GM23338 (cell line): ENCODE measurements at regions not wholly inside any gene's neighbourhood (a gene's known extent, or its start where the extent isn't known, plus 50 kb on each side); places are given as distances from the start of the nearest gene placed in this dataset.

Experiments
- ATAC-seq: fragments of 200-7000 bp; cut with Tn5 transposase; 3 replicates; pipeline ENCODE4 v1.9.1; 2020
- DNase-seq: peaks from one replicate; pipeline ENCODE4 v3.0.0-alpha.2; 2015; ENCODE audit warnings: low spot score
- H2AFZ ChIP-seq: fragments of 200-600 bp; sonication (generic); 2 replicates; pipeline ENCODE4 v1.8.0; 2016; ENCODE audit warnings: antibody characterized with exemption, mild to moderate bottlenecking, moderate library complexity
- H3F3A ChIP-seq: fragments of 200-600 bp; sonication (generic); replicated peaks from 2 replicates; pipeline ENCODE4 v1.8.0; 2017; ENCODE audit warnings: antibody characterized with exemption, mixed run types, low read depth
- H3K27ac ChIP-seq: fragments of 200-600 bp; sonication (generic); 2 replicates; pipeline ENCODE4 v1.6.1; 2016; ENCODE audit warnings: low read depth
- H3K27me3 ChIP-seq: fragments of 200-600 bp; sonication (generic); 2 replicates; pipeline ENCODE4 v1.8.0; 2016; ENCODE audit warnings: mild to moderate bottlenecking, mixed run types, moderate library complexity; ENCODE audit not compliant: insufficient read depth
- H3K36me3 ChIP-seq: fragments of 200-600 bp; sonication (generic); 2 replicates; pipeline ENCODE4 v1.8.0; 2016; ENCODE audit warnings: mild to moderate bottlenecking; ENCODE audit not compliant: insufficient read depth
- H3K4me1 ChIP-seq: fragments of 200-600 bp; sonication (generic); 2 replicates; pipeline ENCODE4 v1.8.0; 2016; ENCODE audit warnings: mild to moderate bottlenecking, moderate library complexity; ENCODE audit not compliant: insufficient read depth
- H3K4me2 ChIP-seq: fragments of 200-600 bp; sonication (generic); 2 replicates; pipeline ENCODE4 v1.7.1; 2017; ENCODE audit warnings: mixed run types
- H3K4me3 ChIP-seq: fragments of 200-600 bp; sonication (generic); 2 replicates; pipeline ENCODE4 v1.6.1; 2016; ENCODE audit warnings: mixed run types
- H3K79me2 ChIP-seq: fragments of 200-600 bp; sonication (generic); replicated peaks from 2 replicates; pipeline ENCODE4 v1.8.0; 2017; ENCODE audit warnings: mild to moderate bottlenecking; ENCODE audit not compliant: insufficient read depth
- H3K9me2 ChIP-seq: fragments of 200-600 bp; sonication (generic); 2 replicates; pipeline ENCODE4 v1.8.0; 2017; ENCODE audit not compliant: insufficient read depth
- H4K20me1 ChIP-seq: fragments of 200-600 bp; sonication (generic); replicated peaks from 2 replicates; pipeline ENCODE4 v1.8.0; 2017; ENCODE audit warnings: mild to moderate bottlenecking; ENCODE audit not compliant: insufficient read depth
- H3K27ac Mint-ChIP-seq: 2 replicates; pipeline ENCODE4 v1.8.0; 2020; ENCODE audit warnings: inconsistent platforms, mild to moderate bottlenecking, moderate library complexity, mixed read lengths
- H3K27me3 Mint-ChIP-seq: 3 replicates; pipeline ENCODE4 v1.8.0; 2022; ENCODE audit warnings: low read depth, mild to moderate bottlenecking, moderate library complexity, mixed read lengths, inconsistent platforms; ENCODE audit not compliant: insufficient read depth, poor library complexity
- H3K36me3 Mint-ChIP-seq: 3 replicates; pipeline ENCODE4 v1.8.0; 2021; ENCODE audit warnings: low read depth, mild to moderate bottlenecking, inconsistent platforms, moderate library complexity, mixed read lengths
- H3K4me1 Mint-ChIP-seq: 3 replicates; pipeline ENCODE4 v1.8.0; 2020; ENCODE audit warnings: mild to moderate bottlenecking, inconsistent platforms, mixed read lengths
- H3K4me3 Mint-ChIP-seq: 3 replicates; pipeline ENCODE4 v1.8.0; 2021; ENCODE audit warnings: moderate library complexity, mild to moderate bottlenecking, inconsistent platforms, mixed read lengths
- H3K9me3 Mint-ChIP-seq: 3 replicates; pipeline ENCODE4 v1.8.0; 2020; ENCODE audit warnings: moderate library complexity, mild to moderate bottlenecking, inconsistent platforms, mixed read lengths
- CREB1 ChIP-seq: fragments of 250-450 bp; sonication (Bioruptor Pico); IDR thresholded peaks from 2 replicates; pipeline ENCODE4 v1.5.0; 2020; ENCODE audit warnings: low read depth, mild to moderate bottlenecking, moderate library complexity
- CTCF ChIP-seq, 2 experiments: fragments of 200-600 bp in 1 of 2; sonication (generic) in 1 of 2; conservative IDR thresholded peaks; 2 replicates each; pipeline versions ENCODE4 v1.5.1 to v1.6.1; 2016 to 2017; ENCODE audit warnings: antibody characterized with exemption in 2 of 2, low read depth in 2 of 2, mild to moderate bottlenecking in 2 of 2, moderate library complexity in 1 of 2
- ETS1 ChIP-seq: IDR thresholded peaks from 2 replicates; pipeline ENCODE4 v1.6.1; 2016; ENCODE audit warnings: antibody characterized with exemption
- EZH2 ChIP-seq: fragments of 200-600 bp; sonication (generic); IDR thresholded peaks from one replicate; pipeline ENCODE4 v1.8.0; 2017; ENCODE audit warnings: antibody characterized with exemption, mild to moderate bottlenecking, low read depth; ENCODE audit not compliant: unreplicated experiment
- NANOG ChIP-seq: IDR thresholded peaks from 2 replicates; pipeline ENCODE4 v1.6.1; 2016; ENCODE audit warnings: antibody characterized with exemption, borderline replicate concordance
- POLR2AphosphoS5 ChIP-seq: IDR thresholded peaks from 2 replicates; pipeline ENCODE4 v1.6.1; 2016; ENCODE audit warnings: antibody characterized with exemption, low read depth
- REST ChIP-seq: IDR thresholded peaks from one replicate; pipeline ENCODE4 v1.6.1; 2018; ENCODE audit warnings: antibody characterized with exemption; ENCODE audit not compliant: unreplicated experiment
- STAT1 ChIP-seq: IDR thresholded peaks from one replicate; pipeline ENCODE4 v1.6.1; 2016; ENCODE audit warnings: antibody characterized with exemption; ENCODE audit not compliant: unreplicated experiment
- ZNF331 ChIP-seq: fragments of 250-450 bp; sonication (Bioruptor Pico); IDR thresholded peaks from 2 replicates; pipeline ENCODE4 v1.5.0; 2020; ENCODE audit warnings: low read depth, mild to moderate bottlenecking, moderate library complexity
- ZNF462 ChIP-seq: fragments of 250-450 bp; sonication (Bioruptor Pico); IDR thresholded peaks from 2 replicates; pipeline ENCODE4 v1.5.0; 2020; ENCODE audit warnings: mild to moderate bottlenecking, moderate library complexity

- peaks cover 29% of the 10 kb centered on the region for H3K4me1 ChIP-seq
- no peaks in the 10 kb centered on the region for H4K20me1 ChIP-seq
- Mint-ChIP-seq H3K36me3 (no peaks in the 10 kb centered on the region), H3K4me1 (peaks cover 24% of the 10 kb centered on the region), H3K9me3 (no peaks in the 10 kb centered on the region), H3K27me3 (no peaks in the 10 kb centered on the region), H3K27ac (no peak overlapping the region), H3K4me3 (no peak overlapping the region)
- H3K9me2 ChIP-seq, result no peaks in the 10 kb centered on the region
- H3K4me3 ChIP-seq, result no peak overlapping the region
- ATAC-seq (no peak), DNase-seq (no peak)
- no peaks in the 10 kb centered on the region for H3K36me3 ChIP-seq
- no peaks in the 10 kb centered on the region for H3K79me2 ChIP-seq
- TF ChIP-seq CTCF (conservative IDR thresholded peaks at IDR 0.05; ENCODE audit: low read depth in 2 of 2) (no peak), REST (no peak), EZH2 (no peak), ETS1 (no peak), STAT1 (no peak), POLR2AphosphoS5 (no peak), ZNF331 (CRISPR knock-in tag) (no peak), CREB1 (no peak), NANOG (no peak)
- H3K4me2 ChIP-seq, result no peak overlapping the region
- H3F3A ChIP-seq, result no peaks in the 10 kb centered on the region
- no peak overlapping the region for H2AFZ ChIP-seq
- H3K27ac ChIP-seq, result no peak overlapping the region
- no peaks in the 10 kb centered on the region for H3K27me3 ChIP-seq
Observed at GRCh38 chr1:101739826-101740330, 256.8 kb downstream of the OLFM3 start.

- Histone ChIP-seq H3K27me3 (no peaks in the 10 kb centered on the region), H3K4me1 (peaks cover 29% of the 10 kb centered on the region), H2AFZ (peak overlapping the region; percentile 56; the same call in 1 of the 2 replicates), H3K27ac (no peak overlapping the region), H3F3A (no peaks in the 10 kb centered on the region), H4K20me1 (no peaks in the 10 kb centered on the region), H3K4me2 (no peak overlapping the region), H3K79me2 (no peaks in the 10 kb centered on the region), H3K9me2 (no peaks in the 10 kb centered on the region), H3K4me3 (no peak overlapping the region), H3K36me3 (no peaks in the 10 kb centered on the region)
- ATAC-seq (peak; percentile 55; the same call in 2 of the 3 replicates), DNase-seq (no peak)
- Mint-ChIP-seq H3K4me1 (peaks cover 24% of the 10 kb centered on the region), H3K36me3 (no peaks in the 10 kb centered on the region), H3K27ac (no peak overlapping the region), H3K27me3 (no peaks in the 10 kb centered on the region), H3K4me3 (no peak overlapping the region), H3K9me3 (no peaks in the 10 kb centered on the region)
- no peak for TF ChIP-seq EZH2
- no peak for TF ChIP-seq ZNF462
Observed at GRCh38 chr1:101741910-101742309, 254.8 kb downstream of the OLFM3 start.
